ENCODE measurements at regions not wholly inside any gene's neighbourhood (a gene's known extent, or its start where the extent isn't known, plus 50 kb on each side); places are given as distances from the start of the nearest gene placed in this dataset.

- H4K20me1 ChIP-seq (ENCODE audit: insufficient read depth), result no peaks in the 10 kb centered on the region
- DNase-seq, result no peak
- WGBS (ENCODE audit: low lambda C conversion rate), result 74% methylated on average over 7 of the region's 7 CpGs
- H3K36me3 ChIP-seq (replicated peaks in 1 of 2; ENCODE audit: control insufficient read depth in 1 of 2, insufficient read depth in 2 of 2, low read length in 1 of 2), result no peaks in the 10 kb centered on the region
- H3K4me2 ChIP-seq, result no peak overlapping the region
- no peaks in the 10 kb centered on the region for H3F3A ChIP-seq (replicated peaks; ENCODE audit: insufficient read depth)
- no peaks in the 10 kb centered on the region for H3K9me2 ChIP-seq
- H3K79me2 ChIP-seq (ENCODE audit: insufficient read depth), result no peaks in the 10 kb centered on the region
- no peak overlapping the region for H3K4me3 ChIP-seq (ENCODE audit: low read depth in 2 of 2, low read length in 1 of 2)
- H3K27me3 ChIP-seq (ENCODE audit: insufficient read depth), result no peaks in the 10 kb centered on the region
- no peak for TF ChIP-seq FOXM1 (IDR thresholded peaks at IDR 0.05; ENCODE audit: low read depth)
- no peak for TF ChIP-seq IRF3 (IDR thresholded peaks at IDR 0.05; ENCODE audit: low read depth, low read length)
- TF ChIP-seq RFX5 (IDR thresholded peaks at IDR 0.05; ENCODE audit: low read length), result no peak
- no peak for TF ChIP-seq POLR2AphosphoS5 (IDR thresholded peaks at IDR 0.05; ENCODE audit: low read depth, low read length)
- no peak for TF ChIP-seq ZBTB33 (IDR thresholded peaks at IDR 0.05; ENCODE audit: borderline replicate concordance, low read depth)
- TF ChIP-seq JUND (IDR thresholded peaks at IDR 0.05), result no peak
- no peak for TF ChIP-seq TEAD4 (IDR thresholded peaks at IDR 0.05; ENCODE audit: borderline replicate concordance, insufficient read depth)
- no peak for TF ChIP-seq MAX (IDR thresholded peaks at IDR 0.05; ENCODE audit: low read depth)
- no peak for TF ChIP-seq FOXJ3 (CRISPR knock-in tag; IDR thresholded peaks at IDR 0.05)
- TF ChIP-seq RXRA (IDR thresholded peaks at IDR 0.05; ENCODE audit: borderline replicate concordance, low read depth), result no peak
- TF ChIP-seq FOSL2 (IDR thresholded peaks at IDR 0.05; ENCODE audit: borderline replicate concordance, low read depth), result no peak
- no peak for TF ChIP-seq CHD2 (IDR thresholded peaks at IDR 0.05; ENCODE audit: low read length, partially characterized antibody)
- no peak overlapping the region for H3K27ac ChIP-seq (ENCODE audit: low read depth in 2 of 2, low read length in 1 of 2)
- H3K9me3 ChIP-seq, result no peaks in the 10 kb centered on the region
- H3K4me1 ChIP-seq (ENCODE audit: control insufficient read depth in 1 of 2, insufficient read depth in 2 of 2, low read depth in 1 of 2, low read length in 1 of 2), result no peaks in the 10 kb centered on the region
- no peak overlapping the region for H3K9ac ChIP-seq
- CTCF ChIA-PET, result interaction anchor here (1.2 kb wide), 1 partner anchor 22 kb away, joined by 3 read pairs; no protein-coding TSS in a partner anchor
- no peak overlapping the region for H2AFZ ChIP-seq (ENCODE audit: low read depth)
- POLR2A ChIA-PET, result no interaction called here
Measured at GRCh38 chr2:150376553-150377335, 110.7 kb downstream of the RND3 start.

- ChIA-PET POLR2A (no interaction called here), CTCF (interaction anchor here (1.1 to 1.2 kb wide), 2 partner anchors 11 to 24 kb away, joined by 3 to 4 read pairs; no protein-coding TSS in a partner anchor)
- Histone ChIP-seq H3K27ac (ENCODE audit: low read depth in 2 of 2, low read length in 1 of 2) (no peak overlapping the region), H3K4me3 (ENCODE audit: low read depth in 2 of 2, low read length in 1 of 2) (no peak overlapping the region), H3K27me3 (ENCODE audit: insufficient read depth) (no peaks in the 10 kb centered on the region), H4K20me1 (ENCODE audit: insufficient read depth) (no peaks in the 10 kb centered on the region), H3K36me3 (replicated peaks in 1 of 2; ENCODE audit: control insufficient read depth in 1 of 2, insufficient read depth in 2 of 2, low read length in 1 of 2) (no peaks in the 10 kb centered on the region), H3K4me1 (ENCODE audit: control insufficient read depth in 1 of 2, insufficient read depth in 2 of 2, low read depth in 1 of 2, low read length in 1 of 2) (no peaks in the 10 kb centered on the region), H3K9me3 (no peaks in the 10 kb centered on the region), H3K79me2 (ENCODE audit: insufficient read depth) (no peaks in the 10 kb centered on the region), H3K4me2 (no peak overlapping the region), H3F3A (replicated peaks; ENCODE audit: insufficient read depth) (no peaks in the 10 kb centered on the region), H3K9ac (no peak overlapping the region), H3K9me2 (no peaks in the 10 kb centered on the region), H2AFZ (ENCODE audit: low read depth) (no peak overlapping the region)
- no peak for DNase-seq
- WGBS (ENCODE audit: low lambda C conversion rate), result 54% methylated on average over 2 of the region's 2 CpGs
- TF ChIP-seq NFIC (IDR thresholded peaks at IDR 0.05; ENCODE audit: borderline replicate concordance) (no peak), EP300 (IDR thresholded peaks at IDR 0.05; ENCODE audit: borderline replicate concordance in 1 of 2, low read depth in 1 of 2, low read length in 1 of 2) (no peak), IRF3 (IDR thresholded peaks at IDR 0.05; ENCODE audit: low read depth, low read length) (no peak), SMC3 (IDR thresholded peaks at IDR 0.05; ENCODE audit: low read depth, low read length) (no peak), RCOR1 (IDR thresholded peaks at IDR 0.05; ENCODE audit: low read length) (no peak), POLR2AphosphoS5 (IDR thresholded peaks at IDR 0.05; ENCODE audit: low read depth, low read length) (no peak), YY1 (IDR thresholded peaks at IDR 0.05; ENCODE audit: low read depth) (no peak), CHD2 (IDR thresholded peaks at IDR 0.05; ENCODE audit: low read length, partially characterized antibody) (no peak), CTCF (IDR thresholded peaks at IDR 0.05) (no peak), EZH2phosphoT487 (IDR thresholded peaks at IDR 0.05; ENCODE audit: borderline replicate concordance, low read depth) (no peak), NRF1 (IDR thresholded peaks at IDR 0.05; ENCODE audit: low read depth, low read length) (no peak), RAD21 (IDR thresholded peaks at IDR 0.05; ENCODE audit: low read length) (no peak), MEF2A (IDR thresholded peaks at IDR 0.05; ENCODE audit: borderline replicate concordance, low read depth) (no peak), ELF1 (IDR thresholded peaks at IDR 0.05) (no peak)
Measured at GRCh38 chr2:150375333-150375732, 112.1 kb downstream of the RND3 start.
